Adrenal gland (tissue), 5 donors: ENCODE measurements at regions not wholly inside any gene's neighbourhood (a gene's known extent, or its start where the extent isn't known, plus 50 kb on each side); places are given as distances from the start of the nearest gene placed in this dataset.

ENCODE experiments used
- CTCF ChIP-seq, 6 experiments: fragments of 450-650 bp in 4 of 6; fragments of 200-600 bp in 2 of 6; sonication (generic) in 1 of 6; IDR thresholded peaks; 1 replicate in 5 of 6; 2 replicates in 1 of 6; pipeline versions ENCODE4 v1.5.1 to v1.8.0; 2016 to 2021; ENCODE audit warnings: antibody characterized with exemption in 6 of 6, mild to moderate bottlenecking in 2 of 6, moderate library complexity in 1 of 6
- POLR2A ChIP-seq, 2 donors: fragments of 450-650 bp; IDR thresholded peaks; one replicate each; pipeline ENCODE4 v1.6.1; 2017; ENCODE audit warnings: antibody characterized with exemption in 2 of 2, mild to moderate bottlenecking in 2 of 2, moderate library complexity in 1 of 2
- donor health status: DM: no; HTN: no; CAD: no.

DNA sequence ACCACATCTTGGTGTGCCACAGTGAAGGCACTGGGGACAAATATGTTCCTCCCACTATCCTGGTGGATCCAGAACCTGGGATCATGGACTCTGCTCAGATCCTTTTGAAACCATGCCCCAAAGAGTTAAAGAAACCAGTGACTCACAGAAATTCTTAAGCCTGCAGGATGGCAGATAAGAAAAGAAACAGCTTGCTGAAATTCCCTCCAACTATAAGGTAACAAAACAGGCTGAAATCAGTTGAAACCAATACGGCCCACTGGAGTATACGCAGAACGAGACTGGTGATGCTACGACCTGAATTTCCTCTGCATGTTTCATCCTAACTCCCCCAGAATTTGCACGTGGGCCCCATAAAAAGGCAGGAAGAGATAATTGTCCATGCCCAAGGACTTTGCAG, 209.6 kb downstream of the TJP1 start:
- no peak for TF ChIP-seq CTCF (IDR thresholded peaks at IDR 0.05)
- no peak for TF ChIP-seq POLR2A (IDR thresholded peaks at IDR 0.05)
